ENCODE measurements at regions not wholly inside any gene's neighbourhood (a gene's known extent, or its start where the extent isn't known, plus 50 kb on each side); places are given as distances from the start of the nearest gene placed in this dataset.
A peak's percentile ranks its signal among the peaks of the same experiment; 100 is the strongest.

DNA sequence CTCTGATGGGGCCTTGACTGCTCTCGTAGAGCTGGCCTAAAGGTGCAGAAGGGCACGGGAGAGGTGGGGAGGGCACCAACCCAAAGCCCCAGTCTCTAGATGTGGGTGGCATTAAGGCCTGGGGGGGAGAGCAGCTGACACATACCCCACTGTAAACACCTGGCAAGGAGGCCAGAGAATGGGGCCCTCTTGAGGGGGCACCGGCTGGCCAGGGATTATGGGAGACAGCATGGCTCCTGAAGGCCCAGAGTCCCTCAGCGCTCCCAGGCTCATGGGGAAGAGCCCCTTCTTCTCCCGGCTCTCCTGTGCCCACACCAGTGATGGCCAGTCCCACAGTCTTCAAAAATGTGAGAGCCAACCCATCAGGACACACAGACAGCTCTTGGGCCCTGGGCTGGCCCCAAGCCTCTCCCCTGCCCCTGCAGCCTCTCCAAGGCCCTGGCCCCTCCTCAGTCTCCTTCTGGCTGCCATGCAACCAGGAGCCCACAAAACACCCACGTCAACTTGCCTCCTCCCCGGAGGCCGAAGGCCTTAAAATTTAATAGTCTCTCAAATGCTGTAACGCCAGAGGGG lies 58.2 kb upstream of the FOXP4 start:
- DNase-seq (no peak), ATAC-seq (ENCODE audit: low read depth) (no peak)
- no peaks in the 10 kb centered on the region for H3K27me3 Mint-ChIP-seq
- H3K36me3 Mint-ChIP-seq (ENCODE audit: low read depth), result no peaks in the 10 kb centered on the region
- TF ChIP-seq, protein P1, sequence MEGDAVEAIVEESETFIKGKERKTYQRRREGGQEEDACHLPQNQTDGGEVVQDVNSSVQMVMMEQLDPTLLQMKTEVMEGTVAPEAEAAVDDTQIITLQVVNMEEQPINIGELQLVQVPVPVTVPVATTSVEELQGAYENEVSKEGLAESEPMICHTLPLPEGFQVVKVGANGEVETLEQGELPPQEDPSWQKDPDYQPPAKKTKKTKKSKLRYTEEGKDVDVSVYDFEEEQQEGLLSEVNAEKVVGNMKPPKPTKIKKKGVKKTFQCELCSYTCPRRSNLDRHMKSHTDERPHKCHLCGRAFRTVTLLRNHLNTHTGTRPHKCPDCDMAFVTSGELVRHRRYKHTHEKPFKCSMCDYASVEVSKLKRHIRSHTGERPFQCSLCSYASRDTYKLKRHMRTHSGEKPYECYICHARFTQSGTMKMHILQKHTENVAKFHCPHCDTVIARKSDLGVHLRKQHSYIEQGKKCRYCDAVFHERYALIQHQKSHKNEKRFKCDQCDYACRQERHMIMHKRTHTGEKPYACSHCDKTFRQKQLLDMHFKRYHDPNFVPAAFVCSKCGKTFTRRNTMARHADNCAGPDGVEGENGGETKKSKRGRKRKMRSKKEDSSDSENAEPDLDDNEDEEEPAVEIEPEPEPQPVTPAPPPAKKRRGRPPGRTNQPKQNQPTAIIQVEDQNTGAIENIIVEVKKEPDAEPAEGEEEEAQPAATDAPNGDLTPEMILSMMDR (IDR thresholded peaks at IDR 0.05), result no peak
- ChIA-PET CTCF (interaction anchor here (0.6 kb wide), 1 partner anchor 1093 kb away, joined by 3 read pairs; no protein-coding TSS in a partner anchor), POLR2A (interaction anchor here (0.6 to 1.0 kb wide), 3 partner anchors 18 to 71 kb away, joined by 3 to 6 read pairs (median 5); no protein-coding TSS in a partner anchor)
- H3K9me3 Mint-ChIP-seq, result no peaks in the 10 kb centered on the region
- H3K27ac Mint-ChIP-seq, result no peak overlapping the region
- intact Hi-C loops (cut with micrococcal nuclease), result no loop called here
- H3K4me1 Mint-ChIP-seq, result peaks cover 16% of the 10 kb centered on the region
- no peak overlapping the region for H3K4me3 Mint-ChIP-seq

DNA sequence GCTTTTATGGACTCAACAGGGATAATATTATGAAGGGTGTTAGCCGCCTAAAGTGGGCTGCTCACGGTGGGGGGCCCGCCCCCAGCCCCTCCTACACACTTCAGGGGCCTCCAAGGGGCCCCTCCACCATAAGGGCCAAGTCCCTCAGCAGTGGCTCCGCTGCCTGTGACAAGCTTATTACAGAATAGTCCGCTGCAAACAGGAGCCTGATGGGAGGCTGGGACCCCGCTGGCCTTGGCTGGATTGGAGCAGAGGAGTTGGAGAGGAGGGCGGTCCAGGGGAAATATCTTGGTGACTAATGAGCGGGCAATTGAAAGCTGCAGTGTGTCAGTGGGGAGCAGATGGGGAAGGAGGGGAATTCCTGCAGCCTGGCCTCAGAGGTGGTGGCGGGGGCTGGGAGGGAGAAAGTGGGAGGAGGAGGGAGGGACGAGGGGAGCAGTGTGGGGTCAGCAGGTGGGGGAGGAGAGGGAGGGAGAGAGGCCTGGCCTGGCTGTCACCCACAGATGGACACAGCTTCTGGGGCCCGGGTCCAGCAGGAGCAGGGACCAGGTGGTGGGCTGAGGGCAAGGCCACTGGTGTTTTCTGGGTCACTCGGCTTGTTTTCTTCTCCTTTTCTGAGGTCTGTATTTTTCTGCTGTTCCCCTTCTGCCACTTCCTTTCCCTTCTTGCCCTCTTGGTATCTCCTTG lies 57.6 kb upstream of the FOXP4 start:
- CTCF ChIA-PET, result interaction anchor here (0.6 kb wide), 1 partner anchor 1092 kb away, joined by 3 read pairs; no protein-coding TSS in a partner anchor
- no peaks in the 10 kb centered on the region for H3K27me3 Mint-ChIP-seq

DNA sequence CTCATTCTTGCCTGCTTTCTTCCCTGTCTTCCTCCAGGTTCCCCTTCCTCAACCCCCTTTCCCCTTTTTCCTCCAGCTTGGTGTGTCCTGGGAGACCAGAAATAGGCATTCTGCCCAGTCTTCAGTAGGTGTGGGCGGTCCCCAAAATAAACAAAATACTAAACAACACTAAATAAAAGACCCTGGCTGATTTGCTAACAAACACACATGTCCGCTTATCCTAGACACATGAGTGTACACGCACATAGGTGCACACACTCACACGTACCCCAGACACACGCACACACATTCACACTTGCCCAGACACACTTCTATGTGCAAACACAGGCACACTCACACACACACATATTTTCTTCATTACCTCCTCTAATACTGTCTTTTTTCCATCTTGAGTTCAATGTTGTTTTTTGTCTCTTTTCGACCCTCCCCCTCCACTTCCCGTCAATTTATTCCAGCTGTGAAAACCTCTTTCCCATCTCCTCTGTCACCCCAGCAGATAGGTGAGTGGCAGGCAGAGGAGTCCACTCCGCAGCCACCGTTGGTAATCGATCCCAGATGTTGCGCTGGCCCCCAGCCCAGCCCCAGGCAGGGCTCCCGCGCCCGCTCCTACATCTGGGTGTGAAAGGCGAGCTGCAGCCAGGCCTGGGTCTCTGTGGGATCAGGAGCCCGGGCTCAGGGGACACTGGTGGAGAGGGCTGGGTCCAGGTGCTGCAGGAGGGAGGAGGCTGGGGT lies 56.9 kb upstream of the FOXP4 start:
- H3K36me3 Mint-ChIP-seq (ENCODE audit: low read depth), result no peaks in the 10 kb centered on the region
- peaks cover 22% of the 10 kb centered on the region for H3K4me1 Mint-ChIP-seq
- no peak overlapping the region for H3K27ac Mint-ChIP-seq
- H3K27me3 Mint-ChIP-seq, result no peaks in the 10 kb centered on the region
- ATAC-seq (ENCODE audit: low read depth), result no peak
- no peak overlapping the region for H3K4me3 Mint-ChIP-seq
- H3K9me3 Mint-ChIP-seq, result no peaks in the 10 kb centered on the region
- POLR2A ChIA-PET, result no interaction called here
- TF ChIP-seq, protein P1 (IDR thresholded peaks at IDR 0.05), result no peak
- DNase-seq, result no peak
- CTCF ChIA-PET, result no interaction called here
- intact Hi-C loops (cut with micrococcal nuclease), result no loop called here

More for the DNA sequence above, 57.6 kb upstream of the FOXP4 start:
- Mint-ChIP-seq H3K36me3 (ENCODE audit: low read depth) (no peaks in the 10 kb centered on the region), H3K4me1 (peaks cover 16% of the 10 kb centered on the region), H3K9me3 (no peaks in the 10 kb centered on the region), H3K27ac (peak overlapping the region; percentile 15), H3K4me3 (no peak overlapping the region)
- TF ChIP-seq, protein P1 (IDR thresholded peaks at IDR 0.05), result no peak
- DNase-seq (no peak), ATAC-seq (ENCODE audit: low read depth) (peak; percentile 28)
- intact Hi-C loops (cut with micrococcal nuclease), result no loop called here
- POLR2A ChIA-PET, result interaction anchor here (0.6 to 1.0 kb wide), 2 partner anchors 17 to 71 kb away, joined by 5 to 6 read pairs; no protein-coding TSS in a partner anchor

DNA sequence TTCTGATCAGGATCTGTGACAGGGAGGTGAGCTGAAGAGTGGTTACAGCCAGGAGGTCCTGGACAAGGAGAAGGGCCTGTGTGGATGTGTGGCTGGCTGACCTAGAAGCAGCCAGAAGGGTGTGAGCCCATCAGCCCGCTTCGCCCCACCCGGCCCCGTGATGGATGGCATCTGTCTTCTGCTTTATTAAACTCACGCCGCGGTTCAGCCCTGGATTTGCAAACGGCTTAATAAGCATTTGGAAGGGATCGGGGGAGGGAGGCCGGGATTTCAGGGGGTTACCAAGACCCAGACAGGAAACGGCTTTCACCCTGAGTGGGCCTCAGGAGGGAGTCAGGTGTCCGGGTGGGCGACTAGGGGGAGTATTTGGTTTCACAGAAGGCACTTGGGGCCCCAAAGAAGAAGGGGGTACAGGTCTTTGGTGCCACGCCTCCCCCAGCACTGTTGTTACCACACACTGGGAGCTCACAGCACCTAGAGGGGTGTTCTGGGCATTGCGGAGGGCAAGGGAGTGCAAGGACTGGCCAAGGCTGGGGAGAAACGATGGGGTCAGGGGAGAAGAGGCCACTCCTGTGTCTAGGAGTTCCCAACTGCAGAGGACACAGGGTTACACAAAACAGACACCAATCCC lies 53.8 kb upstream of the FOXP4 start:
- ChIA-PET CTCF (interaction anchor here (1.4 kb wide), 1 partner anchor 30 kb away, joined by 3 read pairs; no protein-coding TSS in a partner anchor), POLR2A (no interaction called here)
- no peaks in the 10 kb centered on the region for H3K9me3 Mint-ChIP-seq
- DNase-seq (no peak), ATAC-seq (ENCODE audit: low read depth) (no peak)
- intact Hi-C loops (cut with micrococcal nuclease), result no loop called here
- H3K4me3 Mint-ChIP-seq, result no peak overlapping the region
- no peaks in the 10 kb centered on the region for H3K27me3 Mint-ChIP-seq
- H3K4me1 Mint-ChIP-seq, result peaks cover 23% of the 10 kb centered on the region
- H3K27ac Mint-ChIP-seq, result no peak overlapping the region
- TF ChIP-seq, protein P1 (IDR thresholded peaks at IDR 0.05), result no peak
- no peaks in the 10 kb centered on the region for H3K36me3 Mint-ChIP-seq (ENCODE audit: low read depth)
